ENCODE measurements at regions not wholly inside any gene's neighbourhood (a gene's known extent, or its start where the extent isn't known, plus 50 kb on each side); places are given as distances from the start of the nearest gene placed in this dataset.

DNA sequence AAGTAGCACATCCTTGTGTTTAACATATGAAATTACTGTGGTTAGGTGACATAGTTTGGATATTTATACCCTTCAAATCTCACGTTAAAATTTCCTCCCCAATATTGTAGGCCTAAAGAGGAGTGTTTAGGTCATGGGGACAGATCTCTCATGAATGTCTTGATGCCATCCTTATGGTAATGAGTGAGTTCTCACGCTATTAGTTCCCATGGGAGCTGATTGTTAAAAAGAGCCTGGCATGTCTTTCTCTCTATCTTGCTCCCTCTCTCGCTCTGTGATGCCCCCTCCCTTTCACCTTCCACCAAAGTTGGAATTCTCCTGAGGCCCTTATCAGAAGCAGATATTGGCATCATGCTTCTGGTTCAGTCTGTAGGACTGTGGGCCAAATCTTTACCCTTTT, 660.1 kb downstream of the ADCYAP1 start:
- 64% methylated on average over 3 of the region's 3 CpGs for WGBS (ENCODE audit: insufficient coverage, low coverage, low lambda C conversion rate, missing lambda C conversion rate)

DNA sequence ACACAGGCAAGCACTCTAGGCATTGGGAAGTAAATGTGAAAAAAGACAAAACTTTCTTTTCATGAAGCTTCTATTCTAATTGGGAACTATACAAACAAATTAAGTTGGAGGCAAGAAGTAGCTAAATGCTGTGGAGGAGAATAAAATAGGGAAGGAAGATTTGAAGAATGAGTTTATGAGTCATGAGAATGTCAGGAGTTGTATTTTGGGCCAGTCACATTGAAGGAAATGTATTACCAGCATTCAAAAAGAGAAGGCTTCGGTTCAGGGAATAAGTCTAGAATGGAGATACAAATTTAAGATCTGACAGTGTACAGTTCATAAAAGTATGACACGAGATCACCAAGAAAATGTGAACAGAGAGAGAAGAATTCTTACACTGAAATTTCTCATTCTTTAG, 666.5 kb downstream of the ADCYAP1 start:
- Histone ChIP-seq H3K36me3 (no peaks in the 10 kb centered on the region), H3K27ac (no peak overlapping the region), H3K9me3 (no peaks in the 10 kb centered on the region), H3K4me3 (no peak overlapping the region), H3K27me3 (no peaks in the 10 kb centered on the region), H3K4me1 (no peaks in the 10 kb centered on the region)
- ATAC-seq: no peak
- intact Hi-C loops (cut with DNase I): no loop called here
- no peak for TF ChIP-seq POLR2A (IDR thresholded peaks at IDR 0.05)
- TF ChIP-seq CTCF (IDR thresholded peaks at IDR 0.05): no peak
- WGBS (ENCODE audit: insufficient coverage, low coverage, low lambda C conversion rate, missing lambda C conversion rate): 60% methylated on average over 2 of the region's 2 CpGs
- DNase-seq: no peak

More for the DNA sequence above, 660.1 kb downstream of the ADCYAP1 start:
- Histone ChIP-seq H3K4me1 (no peaks in the 10 kb centered on the region), H3K27me3 (no peaks in the 10 kb centered on the region), H3K27ac (no peak overlapping the region), H3K4me3 (no peak overlapping the region), H3K36me3 (no peaks in the 10 kb centered on the region), H3K9me3 (no peaks in the 10 kb centered on the region)
- no peak for ATAC-seq
- no peak for TF ChIP-seq POLR2A (IDR thresholded peaks at IDR 0.05)
- TF ChIP-seq CTCF (IDR thresholded peaks at IDR 0.05): no peak
- intact Hi-C loops (cut with DNase I): no loop called here
- no peak for DNase-seq

- ATAC-seq (no peak), DNase-seq (no peak)
- 48% methylated on average over 4 of the region's 5 CpGs for whole genome bisulfite sequencing (ENCODE audit: insufficient coverage, low coverage, low lambda C conversion rate, missing lambda C conversion rate)
- intact Hi-C loops (cut with DNase I): no loop called here
- TF ChIP-seq CTCF (IDR thresholded peaks at IDR 0.05) (no peak), POLR2A (IDR thresholded peaks at IDR 0.05) (no peak)
- Histone ChIP-seq H3K4me3 (no peak overlapping the region), H3K4me1 (no peaks in the 10 kb centered on the region), H3K27ac (no peak overlapping the region), H3K9me3 (no peaks in the 10 kb centered on the region), H3K27me3 (no peaks in the 10 kb centered on the region), H3K36me3 (no peaks in the 10 kb centered on the region)
Observed at GRCh38 chr18:1573732-1574131, 669.1 kb downstream of the ADCYAP1 start.

DNA sequence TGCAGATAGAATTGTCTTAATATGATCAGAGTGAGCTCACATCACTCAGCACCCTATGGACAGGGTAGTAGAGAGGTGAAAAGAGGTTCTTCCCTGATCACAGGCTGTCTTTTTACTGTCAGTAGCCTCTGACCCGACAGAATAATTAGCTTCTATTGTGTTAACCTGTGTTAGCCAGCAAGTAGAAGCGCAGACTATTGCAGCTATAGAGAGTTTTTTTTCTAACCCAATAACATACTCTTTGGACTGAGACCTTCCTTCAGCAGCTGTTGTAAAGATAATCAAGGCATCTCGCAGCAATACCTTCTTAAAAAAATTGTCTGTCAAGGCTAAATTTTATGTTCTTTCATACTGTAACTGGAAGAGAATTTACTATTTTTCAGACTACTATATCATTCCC, 670.4 kb downstream of the ADCYAP1 start:
- Histone ChIP-seq H3K4me3 (no peak overlapping the region), H3K27ac (no peak overlapping the region), H3K27me3 (no peaks in the 10 kb centered on the region), H3K4me1 (no peaks in the 10 kb centered on the region), H3K9me3 (no peaks in the 10 kb centered on the region), H3K36me3 (no peaks in the 10 kb centered on the region)
- 60% methylated on average over 3 of the region's 3 CpGs for WGBS (ENCODE audit: insufficient coverage, low coverage, low lambda C conversion rate, missing lambda C conversion rate)
- TF ChIP-seq CTCF (IDR thresholded peaks at IDR 0.05): no peak
- no peak for TF ChIP-seq POLR2A (IDR thresholded peaks at IDR 0.05)
- no peak for ATAC-seq
- intact Hi-C loops (cut with DNase I): no loop called here
- no peak for DNase-seq

DNA sequence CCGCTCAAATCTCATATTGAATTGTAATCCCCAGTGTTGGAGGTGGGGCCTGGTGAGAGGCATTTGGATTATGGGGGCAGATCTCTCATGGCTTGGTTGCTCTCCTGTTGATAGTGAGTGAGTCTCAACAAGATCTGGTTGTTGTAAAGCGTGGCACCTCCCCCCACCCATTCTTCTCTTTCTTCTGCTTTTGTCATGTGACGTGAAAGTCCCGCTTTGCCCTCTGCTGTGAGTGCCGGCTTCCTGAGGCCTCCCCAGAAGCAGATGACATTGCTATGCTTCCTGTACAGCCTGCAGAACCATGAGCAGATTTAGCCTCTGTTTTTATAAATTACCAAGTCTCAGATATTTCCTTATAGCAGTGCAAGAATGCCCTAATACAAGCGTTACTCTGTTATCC, 673.8 kb downstream of the ADCYAP1 start:
- intact Hi-C loops (cut with DNase I): no loop called here
- no peaks in the 10 kb centered on the region for H3K4me1 ChIP-seq
- H3K27me3 ChIP-seq: no peaks in the 10 kb centered on the region
- TF ChIP-seq CTCF (IDR thresholded peaks at IDR 0.05) (no peak), POLR2A (IDR thresholded peaks at IDR 0.05) (no peak)
- no peaks in the 10 kb centered on the region for H3K9me3 ChIP-seq
- ATAC-seq: peak in 1 of 4 donors; percentile 32
- 55% methylated on average over 6 of the region's 6 CpGs for WGBS (ENCODE audit: insufficient coverage, low coverage, low lambda C conversion rate, missing lambda C conversion rate)
- DNase-seq: no peak
- H3K36me3 ChIP-seq: no peaks in the 10 kb centered on the region
- no peak overlapping the region for H3K27ac ChIP-seq
- no peak overlapping the region for H3K4me3 ChIP-seq

Data from right lobe of liver (tissue), 6 donors.